ENCODE measurements at regions not wholly inside any gene's neighbourhood (a gene's known extent, or its start where the extent isn't known, plus 50 kb on each side); places are given as distances from the start of the nearest gene placed in this dataset.

DNA sequence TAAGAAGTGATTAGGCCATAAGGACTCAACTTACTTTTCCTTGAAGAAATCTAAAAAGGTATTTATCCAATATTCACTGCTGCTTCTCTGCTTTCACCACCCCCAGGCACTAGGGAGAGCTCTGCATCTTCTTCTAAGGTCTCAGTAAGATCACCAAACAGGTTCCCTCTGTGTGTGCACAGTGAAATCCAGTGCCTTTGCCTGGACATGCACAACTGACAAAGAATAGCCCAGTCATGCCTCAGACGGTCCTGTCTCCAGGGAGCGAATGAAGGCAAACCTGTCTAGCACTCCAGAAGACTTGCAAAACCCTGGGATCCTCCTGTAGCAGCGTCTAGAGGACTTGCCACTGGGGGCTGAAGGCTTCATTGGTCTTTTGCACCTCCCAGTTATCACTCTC, 344.5 kb upstream of the LRATD1 start:
- BruUV-seq (replicated peaks): no TSS peak
- ChIA-PET CTCF (ENCODE audit: low intra/inter-chr PET ratio, low total read pairs) (no interaction called here), POLR2A (no interaction called here)
- no peak overlapping the region for H3K4me3 ChIP-seq (replicated peaks in 1 of 3; ENCODE audit: insufficient read depth in 1 of 3, low read depth in 2 of 3, low read length in 3 of 3)
- in situ Hi-C loops (cut with HindIII; ENCODE audit: extremely low pct_ligation_motif_present, low pct_unique_long_range_greater_than_20kb): no loop called here
- H3K9ac ChIP-seq (ENCODE audit: insufficient read depth, low read depth, low read length): no peak overlapping the region
- no peaks in the 10 kb centered on the region for H4K20me1 ChIP-seq (ENCODE audit: insufficient read depth, low read length)
- no peak overlapping the region for H2AFZ ChIP-seq (ENCODE audit: low read length)
- H3K4me1 ChIP-seq (ENCODE audit: insufficient read depth, low read length): peaks cover 4% of the 10 kb centered on the region; the same call in 1 of the 2 replicates
- intact Hi-C loops (cut with micrococcal nuclease; ENCODE audit: unreplicated experiment): no loop called here
- WGBS (ENCODE audit: low lambda C conversion rate): 19% methylated on average over 3 of the region's 3 CpGs
- DNase-seq (ENCODE audit: low spot score) (no peak), ATAC-seq (peak; percentile 43; the same call in 2 of the 3 replicates), FAIRE-seq (no peak)
- peaks cover 57% of the 10 kb centered on the region for H3K9me3 ChIP-seq (ENCODE audit: low read length)
- H3K4me2 ChIP-seq (ENCODE audit: low read depth, low read length): no peak overlapping the region
- no peaks in the 10 kb centered on the region for H3K27me3 ChIP-seq (ENCODE audit: control insufficient read depth in 1 of 2, insufficient read depth in 2 of 2, low read length in 2 of 2)
- H3K36me3 ChIP-seq (replicated peaks in 1 of 2; ENCODE audit: control insufficient read depth in 1 of 2, insufficient read depth in 2 of 2, low read length in 2 of 2): no peaks in the 10 kb centered on the region
- TF ChIP-seq, protein P1, sequence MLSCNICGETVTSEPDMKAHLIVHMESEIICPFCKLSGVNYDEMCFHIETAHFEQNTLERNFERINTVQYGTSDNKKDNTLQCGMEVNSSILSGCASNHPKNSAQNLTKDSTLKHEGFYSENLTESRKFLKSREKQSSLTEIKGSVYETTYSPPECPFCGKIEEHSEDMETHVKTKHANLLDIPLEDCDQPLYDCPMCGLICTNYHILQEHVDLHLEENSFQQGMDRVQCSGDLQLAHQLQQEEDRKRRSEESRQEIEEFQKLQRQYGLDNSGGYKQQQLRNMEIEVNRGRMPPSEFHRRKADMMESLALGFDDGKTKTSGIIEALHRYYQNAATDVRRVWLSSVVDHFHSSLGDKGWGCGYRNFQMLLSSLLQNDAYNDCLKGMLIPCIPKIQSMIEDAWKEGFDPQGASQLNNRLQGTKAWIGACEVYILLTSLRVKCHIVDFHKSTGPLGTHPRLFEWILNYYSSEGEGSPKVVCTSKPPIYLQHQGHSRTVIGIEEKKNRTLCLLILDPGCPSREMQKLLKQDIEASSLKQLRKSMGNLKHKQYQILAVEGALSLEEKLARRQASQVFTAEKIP (CRISPR knock-in tag; IDR thresholded peaks at IDR 0.05; ENCODE audit: borderline replicate concordance): no peak
- TF ChIP-seq, protein P2, sequence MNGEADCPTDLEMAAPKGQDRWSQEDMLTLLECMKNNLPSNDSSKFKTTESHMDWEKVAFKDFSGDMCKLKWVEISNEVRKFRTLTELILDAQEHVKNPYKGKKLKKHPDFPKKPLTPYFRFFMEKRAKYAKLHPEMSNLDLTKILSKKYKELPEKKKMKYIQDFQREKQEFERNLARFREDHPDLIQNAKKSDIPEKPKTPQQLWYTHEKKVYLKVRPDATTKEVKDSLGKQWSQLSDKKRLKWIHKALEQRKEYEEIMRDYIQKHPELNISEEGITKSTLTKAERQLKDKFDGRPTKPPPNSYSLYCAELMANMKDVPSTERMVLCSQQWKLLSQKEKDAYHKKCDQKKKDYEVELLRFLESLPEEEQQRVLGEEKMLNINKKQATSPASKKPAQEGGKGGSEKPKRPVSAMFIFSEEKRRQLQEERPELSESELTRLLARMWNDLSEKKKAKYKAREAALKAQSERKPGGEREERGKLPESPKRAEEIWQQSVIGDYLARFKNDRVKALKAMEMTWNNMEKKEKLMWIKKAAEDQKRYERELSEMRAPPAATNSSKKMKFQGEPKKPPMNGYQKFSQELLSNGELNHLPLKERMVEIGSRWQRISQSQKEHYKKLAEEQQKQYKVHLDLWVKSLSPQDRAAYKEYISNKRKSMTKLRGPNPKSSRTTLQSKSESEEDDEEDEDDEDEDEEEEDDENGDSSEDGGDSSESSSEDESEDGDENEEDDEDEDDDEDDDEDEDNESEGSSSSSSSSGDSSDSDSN (CRISPR knock-in tag; IDR thresholded peaks at IDR 0.05): no peak
- TF ChIP-seq, protein P3, sequence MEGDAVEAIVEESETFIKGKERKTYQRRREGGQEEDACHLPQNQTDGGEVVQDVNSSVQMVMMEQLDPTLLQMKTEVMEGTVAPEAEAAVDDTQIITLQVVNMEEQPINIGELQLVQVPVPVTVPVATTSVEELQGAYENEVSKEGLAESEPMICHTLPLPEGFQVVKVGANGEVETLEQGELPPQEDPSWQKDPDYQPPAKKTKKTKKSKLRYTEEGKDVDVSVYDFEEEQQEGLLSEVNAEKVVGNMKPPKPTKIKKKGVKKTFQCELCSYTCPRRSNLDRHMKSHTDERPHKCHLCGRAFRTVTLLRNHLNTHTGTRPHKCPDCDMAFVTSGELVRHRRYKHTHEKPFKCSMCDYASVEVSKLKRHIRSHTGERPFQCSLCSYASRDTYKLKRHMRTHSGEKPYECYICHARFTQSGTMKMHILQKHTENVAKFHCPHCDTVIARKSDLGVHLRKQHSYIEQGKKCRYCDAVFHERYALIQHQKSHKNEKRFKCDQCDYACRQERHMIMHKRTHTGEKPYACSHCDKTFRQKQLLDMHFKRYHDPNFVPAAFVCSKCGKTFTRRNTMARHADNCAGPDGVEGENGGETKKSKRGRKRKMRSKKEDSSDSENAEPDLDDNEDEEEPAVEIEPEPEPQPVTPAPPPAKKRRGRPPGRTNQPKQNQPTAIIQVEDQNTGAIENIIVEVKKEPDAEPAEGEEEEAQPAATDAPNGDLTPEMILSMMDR (CRISPR knock-in tag; IDR thresholded peaks at IDR 0.05): 0 out of 2 replicates have a peak, but pooled peaks have one; percentile 8
- no peak for TF ChIP-seq KDM5A (IDR thresholded peaks at IDR 0.05; ENCODE audit: borderline replicate concordance, low read length)
- TF ChIP-seq NFKB2 (CRISPR knock-in tag; IDR thresholded peaks at IDR 0.05; ENCODE audit: borderline replicate concordance): no peak
- no peaks in the 10 kb centered on the region for H3K79me2 ChIP-seq (ENCODE audit: insufficient read depth, low read length)
- no peak overlapping the region for H3K27ac ChIP-seq (ENCODE audit: extremely low read length, insufficient read depth, low read length)

Measured in HepG2 (cell line).